Osteocyte (in vitro differentiated cells): ENCODE measurements at regions not wholly inside any gene's neighbourhood (a gene's known extent, or its start where the extent isn't known, plus 50 kb on each side); places are given as distances from the start of the nearest gene placed in this dataset.

Source experiments
- DNase-seq: peaks from one replicate; pipeline ENCODE4 v3.0.0; 2021; ENCODE audit warnings: mixed read lengths; ENCODE audit not compliant: unreplicated experiment; ENCODE audit errors: extremely low spot score
- H3K27ac Mint-ChIP-seq: one replicate; pipeline ENCODE4 v1.8.0; 2021; ENCODE audit warnings: mild to moderate bottlenecking, mixed read lengths; ENCODE audit not compliant: unreplicated experiment
- H3K27me3 Mint-ChIP-seq: one replicate; pipeline ENCODE4 v1.8.0; 2021; ENCODE audit warnings: mixed read lengths; ENCODE audit not compliant: unreplicated experiment
- H3K36me3 Mint-ChIP-seq: one replicate; pipeline ENCODE4 v1.8.0; 2021; ENCODE audit warnings: mixed read lengths; ENCODE audit not compliant: unreplicated experiment
- H3K4me1 Mint-ChIP-seq: one replicate; pipeline ENCODE4 v1.8.0; 2021; ENCODE audit warnings: mixed read lengths; ENCODE audit not compliant: unreplicated experiment
- H3K4me3 Mint-ChIP-seq: one replicate; pipeline ENCODE4 v1.8.0; 2021; ENCODE audit warnings: mild to moderate bottlenecking, moderate library complexity, mixed read lengths; ENCODE audit not compliant: unreplicated experiment
- H3K9me3 Mint-ChIP-seq: one replicate; pipeline ENCODE4 v1.8.0; 2021; ENCODE audit warnings: mixed read lengths; ENCODE audit not compliant: unreplicated experiment
- TF ChIP-seq, protein P1 (sequence below): fragments of 200-600 bp; sonication (generic); IDR thresholded peaks from 2 replicates; pipeline ENCODE4 v1.5.0; 2021; ENCODE audit warnings: antibody characterized with exemption, mild to moderate bottlenecking, moderate library complexity

GRCh38 chr13:47226516-47226915 lies 329.7 kb upstream of the HTR2A start:
- Mint-ChIP-seq H3K27me3 (peaks cover 12% of the 10 kb centered on the region), H3K27ac (no peak overlapping the region), H3K9me3 (peaks cover 16% of the 10 kb centered on the region), H3K36me3 (peaks cover 3% of the 10 kb centered on the region), H3K4me3 (no peak overlapping the region), H3K4me1 (no peaks in the 10 kb centered on the region)
- TF ChIP-seq, protein P1, sequence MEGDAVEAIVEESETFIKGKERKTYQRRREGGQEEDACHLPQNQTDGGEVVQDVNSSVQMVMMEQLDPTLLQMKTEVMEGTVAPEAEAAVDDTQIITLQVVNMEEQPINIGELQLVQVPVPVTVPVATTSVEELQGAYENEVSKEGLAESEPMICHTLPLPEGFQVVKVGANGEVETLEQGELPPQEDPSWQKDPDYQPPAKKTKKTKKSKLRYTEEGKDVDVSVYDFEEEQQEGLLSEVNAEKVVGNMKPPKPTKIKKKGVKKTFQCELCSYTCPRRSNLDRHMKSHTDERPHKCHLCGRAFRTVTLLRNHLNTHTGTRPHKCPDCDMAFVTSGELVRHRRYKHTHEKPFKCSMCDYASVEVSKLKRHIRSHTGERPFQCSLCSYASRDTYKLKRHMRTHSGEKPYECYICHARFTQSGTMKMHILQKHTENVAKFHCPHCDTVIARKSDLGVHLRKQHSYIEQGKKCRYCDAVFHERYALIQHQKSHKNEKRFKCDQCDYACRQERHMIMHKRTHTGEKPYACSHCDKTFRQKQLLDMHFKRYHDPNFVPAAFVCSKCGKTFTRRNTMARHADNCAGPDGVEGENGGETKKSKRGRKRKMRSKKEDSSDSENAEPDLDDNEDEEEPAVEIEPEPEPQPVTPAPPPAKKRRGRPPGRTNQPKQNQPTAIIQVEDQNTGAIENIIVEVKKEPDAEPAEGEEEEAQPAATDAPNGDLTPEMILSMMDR, result no peak
- no peak for DNase-seq

DNA sequence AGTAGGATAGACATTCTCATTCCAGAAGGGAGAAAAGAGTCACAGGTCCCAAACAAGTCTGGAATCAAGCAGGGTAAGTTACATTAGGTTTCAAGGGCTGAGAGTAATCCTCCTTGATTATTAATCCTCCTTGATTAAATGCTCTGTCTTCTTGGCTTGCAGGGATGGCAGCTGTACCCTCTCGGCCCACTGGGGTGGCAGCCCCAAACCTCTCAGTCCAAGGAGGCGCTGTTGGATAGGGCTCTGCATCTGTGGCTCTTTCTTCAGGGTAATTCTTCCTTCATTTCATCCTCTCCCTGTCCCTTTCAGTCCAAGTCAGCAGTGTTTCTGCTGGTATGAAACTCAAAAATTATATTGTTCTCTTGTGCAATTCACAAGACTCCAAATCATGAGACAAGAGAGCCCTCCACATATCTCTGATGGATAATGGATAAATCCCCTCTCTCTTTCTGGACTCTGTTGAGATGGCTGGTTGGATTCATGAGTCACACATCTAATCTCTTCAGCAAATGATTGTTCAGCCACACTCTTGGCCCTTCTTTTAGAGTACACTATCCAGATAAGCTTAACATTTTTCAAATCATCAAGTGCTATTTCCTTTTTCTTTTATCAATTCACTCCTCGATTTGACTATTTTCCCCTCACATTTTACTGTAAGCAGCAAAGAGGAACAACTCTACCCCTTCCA lies 323.7 kb upstream of the HTR2A start:
- no peak for DNase-seq
- no peak overlapping the region for H3K4me3 Mint-ChIP-seq
- peaks cover 13% of the 10 kb centered on the region for H3K4me1 Mint-ChIP-seq
- TF ChIP-seq, protein P1, result no peak
- H3K27ac Mint-ChIP-seq, result no peak overlapping the region
- H3K9me3 Mint-ChIP-seq, result no peaks in the 10 kb centered on the region
- no peaks in the 10 kb centered on the region for H3K36me3 Mint-ChIP-seq
- no peaks in the 10 kb centered on the region for H3K27me3 Mint-ChIP-seq

GRCh38 chr13:47218611-47219010 lies 321.8 kb upstream of the HTR2A start:
- no peak overlapping the region for H3K27ac Mint-ChIP-seq
- H3K4me3 Mint-ChIP-seq, result no peak overlapping the region
- no peaks in the 10 kb centered on the region for H3K36me3 Mint-ChIP-seq
- peaks cover 14% of the 10 kb centered on the region for H3K4me1 Mint-ChIP-seq
- TF ChIP-seq, protein P1, result no peak
- DNase-seq, result no peak
- no peaks in the 10 kb centered on the region for H3K9me3 Mint-ChIP-seq
- H3K27me3 Mint-ChIP-seq, result no peaks in the 10 kb centered on the region

DNA sequence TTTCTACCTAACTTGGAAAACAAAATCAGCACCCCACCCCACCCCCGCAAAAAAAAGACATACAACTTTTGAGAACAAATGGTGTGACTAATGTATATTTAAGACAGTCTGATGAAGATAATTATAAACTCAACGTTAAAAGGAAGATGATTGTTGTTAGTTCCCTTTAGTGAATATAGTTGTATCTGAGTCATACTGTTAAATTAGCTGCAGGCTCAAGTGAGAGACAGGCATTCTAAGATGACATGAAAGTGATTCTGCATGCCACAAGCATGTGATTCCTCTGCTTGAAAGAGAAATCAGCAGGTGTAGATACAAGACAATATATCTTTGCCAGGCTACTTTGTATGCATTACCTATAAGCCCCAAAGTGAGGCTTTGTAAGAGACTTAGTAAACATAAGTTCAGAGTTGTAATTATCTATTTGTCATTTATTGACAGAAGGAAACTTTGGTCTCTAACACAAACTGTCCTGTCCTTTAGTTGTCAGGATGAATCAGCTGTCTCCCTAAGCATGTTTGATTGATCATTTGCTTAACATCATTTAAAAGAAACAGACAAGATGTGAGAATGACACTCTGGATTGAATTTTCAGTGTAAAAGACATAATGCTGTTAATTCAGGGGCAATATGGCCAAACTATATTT lies 319.4 kb upstream of the HTR2A start:
- peaks cover 16% of the 10 kb centered on the region for H3K4me1 Mint-ChIP-seq
- no peak for DNase-seq
- no peaks in the 10 kb centered on the region for H3K9me3 Mint-ChIP-seq
- peak overlapping the region; percentile 71 for H3K27ac Mint-ChIP-seq
- no peaks in the 10 kb centered on the region for H3K36me3 Mint-ChIP-seq
- TF ChIP-seq, protein P1, result no peak
- H3K27me3 Mint-ChIP-seq, result no peaks in the 10 kb centered on the region
- no peak overlapping the region for H3K4me3 Mint-ChIP-seq

GRCh38 chr13:47215736-47216135 lies 318.9 kb upstream of the HTR2A start:
- DNase-seq, result no peak
- H3K4me3 Mint-ChIP-seq, result no peak overlapping the region
- TF ChIP-seq, protein P1, result no peak
- no peaks in the 10 kb centered on the region for H3K36me3 Mint-ChIP-seq
- no peaks in the 10 kb centered on the region for H3K27me3 Mint-ChIP-seq
- peaks cover 19% of the 10 kb centered on the region for H3K4me1 Mint-ChIP-seq
- no peaks in the 10 kb centered on the region for H3K9me3 Mint-ChIP-seq
- peak overlapping the region; percentile 71 for H3K27ac Mint-ChIP-seq
